GM19035 (cell line): ENCODE measurements at regions not wholly inside any gene's neighbourhood (a gene's known extent, or its start where the extent isn't known, plus 50 kb on each side); places are given as distances from the start of the nearest gene placed in this dataset.
"Not testable (repeated sequence)": the region's sequence is repeated elsewhere in the genome, so short reads cannot be mapped to it uniquely, and the experiment has no call there.

ENCODE experiments used
- ATAC-seq: cut with Tn5 transposase; IDR thresholded peaks from one replicate; pipeline ENCODE4 v1.9.1; 2021; ENCODE audit not compliant: unreplicated experiment

GRCh38 chr16:59684911-59685310 lies 950.8 kb upstream of the GOT2 start:
- ATAC-seq = no peak

- ATAC-seq = no peak
Observed at GRCh38 chr16:59683709-59684108, 949.6 kb upstream of the GOT2 start.

DNA sequence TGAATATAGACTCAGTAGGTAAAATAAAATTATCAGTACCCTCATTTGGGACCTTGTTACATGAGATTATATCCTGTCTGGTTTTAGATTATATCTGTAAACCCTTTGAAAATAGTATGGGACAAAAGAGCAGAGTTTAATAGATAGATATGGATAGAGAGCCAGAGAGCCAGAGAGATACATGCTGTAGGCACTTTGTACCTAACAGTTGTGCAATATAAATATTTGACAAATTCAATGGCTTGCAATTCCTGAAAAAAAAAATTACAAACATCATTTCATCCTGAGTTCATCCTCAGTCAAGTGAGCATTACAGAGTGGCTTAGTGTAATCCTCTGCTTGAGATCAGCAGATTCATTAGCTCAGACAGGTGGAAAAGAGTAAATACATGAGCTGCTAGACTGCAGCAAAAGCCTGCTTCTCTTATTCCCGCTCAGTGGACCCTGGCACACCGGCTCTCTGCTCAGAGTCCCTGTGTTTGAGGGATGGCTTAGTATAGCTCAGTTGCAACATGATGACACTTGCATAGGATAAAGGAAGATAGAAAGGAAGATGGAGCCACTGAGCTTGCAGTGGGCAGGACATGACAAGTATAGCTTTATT lies 931.6 kb upstream of the GOT2 start:
- ATAC-seq = no peak

GRCh38 chr16:59658572-59658971 lies 924.5 kb upstream of the GOT2 start:
- no peak for ATAC-seq

DNA sequence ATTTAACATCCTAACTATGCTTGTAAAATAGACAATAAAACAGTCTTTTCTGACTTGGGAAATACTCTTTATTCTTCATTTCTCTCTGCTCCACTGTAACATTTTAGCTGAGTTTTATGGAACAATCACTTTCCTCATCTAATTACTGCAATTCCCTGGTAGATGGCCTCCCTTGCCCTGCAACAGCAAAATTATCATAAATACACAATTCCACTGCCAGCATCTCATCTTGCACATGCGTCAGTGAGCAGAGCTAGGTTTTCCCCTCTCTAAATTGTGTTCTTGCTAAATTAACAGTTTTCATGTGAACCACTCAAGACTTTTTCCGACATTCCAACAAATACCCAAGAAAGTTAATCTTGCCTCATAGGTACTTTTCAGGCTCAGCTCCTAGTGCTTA lies 920.9 kb upstream of the GOT2 start:
- ATAC-seq = no peak

- ATAC-seq = no peak
Observed at GRCh38 chr16:59654455-59654854, 920.3 kb upstream of the GOT2 start.

DNA sequence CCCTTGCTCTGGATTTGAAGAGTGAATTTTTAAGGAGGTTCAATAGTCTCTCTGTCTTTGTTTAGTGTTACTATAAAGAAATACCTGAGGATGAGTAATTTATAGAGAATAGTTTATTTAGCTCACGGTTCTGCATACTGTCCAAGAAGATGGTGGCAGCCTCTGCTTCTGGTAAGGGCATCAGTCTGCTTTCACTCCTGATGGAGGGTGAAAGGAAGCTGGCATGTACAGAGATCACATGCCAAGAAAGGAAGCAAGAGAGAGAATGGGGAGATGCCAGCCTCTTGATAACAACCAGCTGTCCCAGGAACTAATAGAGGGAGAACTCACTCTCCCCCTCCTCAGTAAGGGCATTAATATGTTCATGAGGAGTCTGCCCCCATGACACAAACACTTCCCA lies 917.5 kb upstream of the GOT2 start:
- no peak for ATAC-seq

- no peak for ATAC-seq
Observed at GRCh38 chr16:59645194-59645593, 911.1 kb upstream of the GOT2 start.

DNA sequence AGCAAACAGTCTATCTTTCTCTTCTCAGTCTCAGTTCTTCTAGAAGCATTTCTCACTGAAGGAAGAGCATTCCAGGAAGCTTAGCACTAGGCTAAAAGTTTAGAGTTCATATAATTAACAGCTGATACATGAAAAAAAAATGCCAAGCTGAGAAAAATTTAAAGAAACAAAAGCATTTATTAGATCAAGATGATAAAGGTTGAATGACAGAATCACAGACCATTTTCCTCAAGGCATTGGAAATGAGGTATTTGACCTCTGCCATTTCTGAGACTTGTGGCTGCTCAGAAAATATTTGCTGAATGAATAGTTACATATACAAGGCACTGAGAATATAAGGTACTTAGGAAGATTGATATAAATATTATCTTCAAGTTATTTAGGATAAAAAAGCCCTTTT lies 901.6 kb upstream of the GOT2 start:
- no peak for ATAC-seq

GRCh38 chr16:59634951-59635350 lies 900.8 kb upstream of the GOT2 start:
- no peak for ATAC-seq

DNA sequence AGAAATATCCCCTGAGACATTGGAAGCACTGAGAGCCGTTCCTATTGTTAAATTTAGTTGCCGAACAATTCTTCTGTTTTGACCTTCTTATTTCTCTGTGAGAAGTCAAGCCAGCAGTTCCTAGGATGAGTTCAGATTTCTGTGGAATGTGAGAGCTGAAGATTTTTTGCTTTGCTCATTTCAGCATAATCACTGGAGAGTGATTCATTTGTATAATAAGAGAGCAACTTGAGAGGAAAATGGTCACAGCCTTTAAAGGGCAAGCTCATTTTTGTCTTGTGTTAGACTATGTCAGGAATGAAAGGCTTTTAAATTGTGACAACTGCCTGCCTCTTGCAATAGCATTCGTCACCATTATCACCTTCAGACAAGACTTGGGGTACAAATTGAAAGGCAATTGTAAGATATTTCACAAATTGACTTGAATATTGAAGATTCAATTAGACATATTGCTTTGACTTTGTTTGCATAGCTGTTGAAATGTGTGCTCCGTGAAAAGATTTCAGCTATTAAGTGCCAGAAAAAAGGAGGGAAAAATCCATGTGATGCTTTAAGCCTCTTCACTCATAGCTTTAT lies 900.0 kb upstream of the GOT2 start:
- ATAC-seq = no peak

DNA sequence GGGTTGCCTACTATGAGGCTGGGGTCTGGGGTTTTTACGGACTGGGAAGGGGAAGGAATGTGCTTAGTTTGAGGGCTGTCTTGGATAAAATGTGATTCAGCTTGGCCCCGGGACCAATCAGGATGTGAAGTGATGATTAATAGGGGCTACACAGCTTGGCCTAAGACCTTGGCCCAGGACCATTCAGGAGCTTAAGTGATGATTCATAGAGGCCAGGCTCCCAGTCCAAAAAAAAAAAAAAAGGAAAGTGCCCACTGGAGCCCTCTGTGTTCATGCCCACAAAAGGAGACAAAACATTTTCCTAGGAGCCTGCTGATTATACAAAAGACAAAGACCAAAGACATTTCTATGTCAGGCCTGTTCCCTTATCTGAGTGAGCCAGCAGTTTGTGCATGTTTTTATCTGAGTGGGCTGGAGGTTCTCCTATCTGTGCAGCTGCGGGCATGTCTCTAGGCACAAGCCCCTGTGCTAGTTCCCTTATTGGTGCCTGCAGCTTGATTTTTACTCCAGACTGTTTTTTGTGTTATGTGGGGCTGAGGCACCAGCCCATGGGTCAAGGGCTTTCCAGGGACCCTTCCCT lies 898.2 kb upstream of the GOT2 start:
- ATAC-seq = no peak

- ATAC-seq = not testable (repeated sequence)
Observed at GRCh38 chr16:59624381-59624780, 890.3 kb upstream of the GOT2 start.

GRCh38 chr16:59614466-59615240 lies 880.5 kb upstream of the GOT2 start:
- no peak for ATAC-seq

DNA sequence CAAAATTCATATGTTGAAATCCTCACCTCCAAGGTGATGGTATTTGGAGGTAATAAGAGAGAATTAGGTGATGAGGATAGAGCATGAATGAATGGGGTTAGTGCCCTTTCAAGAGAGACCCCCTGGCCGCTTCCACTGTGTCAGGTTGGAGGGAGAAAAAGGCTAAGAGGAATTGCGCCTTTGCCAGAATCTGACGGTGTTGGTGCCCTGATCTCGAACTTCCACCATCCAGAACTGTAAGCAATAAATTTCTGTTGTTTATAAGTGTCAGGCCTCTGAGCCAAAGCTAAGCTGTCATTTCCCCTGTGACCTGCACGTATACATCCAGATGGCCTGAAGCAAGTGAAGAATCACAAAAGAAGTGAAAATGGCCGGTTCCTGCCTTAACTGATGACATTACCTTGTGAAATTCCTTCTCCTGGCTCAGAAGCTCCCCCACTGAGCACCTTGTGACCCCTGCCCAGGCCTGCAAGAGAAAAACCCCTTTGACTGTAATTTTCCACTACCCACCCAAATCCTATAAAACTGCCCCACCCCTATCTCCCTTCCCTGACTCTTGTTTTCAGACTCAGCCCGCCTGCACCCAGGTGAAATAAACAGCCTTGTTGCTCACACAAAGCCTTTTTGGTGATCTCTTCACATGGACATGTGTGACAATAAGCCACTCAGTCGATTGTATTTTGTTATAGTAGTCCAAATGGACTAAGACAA lies 878.9 kb upstream of the GOT2 start:
- ATAC-seq = not testable (repeated sequence)

DNA sequence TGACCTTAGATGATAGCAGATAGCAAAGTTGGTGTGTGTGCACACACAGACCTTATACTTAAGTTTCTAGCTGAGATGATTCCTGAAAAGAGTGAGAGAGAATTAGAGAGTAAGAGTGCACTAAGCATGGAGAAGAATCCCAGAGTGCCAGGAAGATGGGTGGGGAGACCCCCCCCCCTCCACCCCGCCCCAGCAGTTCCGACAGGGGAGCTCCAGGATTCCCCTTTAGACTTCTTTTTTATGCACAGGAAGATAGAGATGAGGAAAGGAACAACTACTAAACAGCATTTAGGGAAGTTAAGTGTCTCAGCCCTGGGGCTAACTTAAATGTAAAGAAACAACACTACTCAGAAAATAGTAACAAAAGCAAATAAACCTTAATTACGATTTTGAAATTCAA lies 878.0 kb upstream of the GOT2 start:
- no peak for ATAC-seq

DNA sequence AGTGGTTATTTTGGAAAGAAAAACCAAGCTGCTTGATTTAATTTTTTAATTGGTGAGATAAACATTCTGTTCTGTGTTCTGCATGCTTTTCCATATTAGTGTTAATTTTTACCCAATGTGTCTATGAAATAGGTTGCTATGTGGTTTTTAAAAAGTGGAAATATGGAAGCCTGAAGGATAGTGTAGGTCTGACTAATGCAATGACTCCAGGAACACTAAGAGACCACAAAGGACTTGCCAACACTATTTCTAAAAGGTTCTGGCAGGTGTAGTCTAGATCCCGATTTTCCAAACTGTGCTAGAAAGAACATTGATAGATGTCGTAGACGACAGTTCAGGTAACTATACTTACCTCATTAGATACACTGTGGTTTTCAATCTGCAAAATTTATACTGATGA lies 877.4 kb upstream of the GOT2 start:
- ATAC-seq = no peak

- ATAC-seq = no peak
Observed at GRCh38 chr16:59605706-59606105, 871.6 kb upstream of the GOT2 start.

GRCh38 chr16:59604354-59604753 lies 870.2 kb upstream of the GOT2 start:
- no peak for ATAC-seq

- no peak for ATAC-seq
Observed at GRCh38 chr16:59601452-59601851, 867.3 kb upstream of the GOT2 start.

GRCh38 chr16:59597269-59597668 lies 863.2 kb upstream of the GOT2 start:
- no peak for ATAC-seq

GRCh38 chr16:59596693-59597092 lies 862.6 kb upstream of the GOT2 start:
- ATAC-seq = no peak
